HCT116 (cell line): ENCODE measurements at regions not wholly inside any gene's neighbourhood (a gene's known extent, or its start where the extent isn't known, plus 50 kb on each side); places are given as distances from the start of the nearest gene placed in this dataset.

ENCODE experiments used
- ATAC-seq: fragments of 200-7000 bp; cut with Tn5 transposase; 2 replicates; pipeline ENCODE4 v1.9.1; 2020; ENCODE audit warnings: mild to moderate bottlenecking, moderate library complexity
- BruUV-seq: library from RNA; stranded (reverse); fragments of 400-500 nt; replicated peaks from 2 replicates; lab custom pipeline; 2021; lab: Mats Ljungman, UMichigan
- CTCF ChIA-PET: fragments of 300-600 bp; sonication (Branson Sonifier 250); formaldehyde crosslinking; loops from one replicate; lab custom pipeline; 2021; ENCODE audit warnings: antibody characterized with exemption; lab: Charles Lee
- POLR2A ChIA-PET: fragments of 300-600, 350-600 bp; sonication (Branson Sonifier 250); formaldehyde crosslinking; loops from one replicate; lab custom pipeline; 2021; ENCODE audit warnings: antibody characterized with exemption; lab: Charles Lee
- RAD21 ChIA-PET, 2 experiments: fragments of 300-600 bp; sonication (Branson Sonifier 250); formaldehyde crosslinking; loops; one replicate each; lab custom pipeline; 2023; ENCODE audit warnings: low total read pairs in 2 of 2; ENCODE audit not compliant: uncharacterized antibody in 2 of 2, unreplicated experiment in 2 of 2, low non-redundant PET in 1 of 2; lab: Charles Lee
- DNase-seq: peaks from one replicate; pipeline ENCODE4 v3.0.0-alpha.2; 2010; ENCODE audit warnings: low read depth, low spot score
- H2AFZ ChIP-seq: fragments of 200-600 bp; shearing (Covaris generic), sonication (generic); 2 replicates; pipeline ENCODE4 v1.6.1; 2017; ENCODE audit warnings: low read depth, mixed run types, mixed read lengths, antibody characterized with exemption, low read length; ENCODE audit not compliant: poor library complexity, severe bottlenecking
- H3K27ac ChIP-seq: 2 replicates; pipeline ENCODE4 v1.5.1; 2012; ENCODE audit warnings: low read depth, low read length
- H3K27me3 ChIP-seq: fragments of 200-600 bp; sonication (generic); 2 replicates; pipeline ENCODE4 v1.6.1; 2016; ENCODE audit warnings: mixed run types, low read length, mixed read lengths; ENCODE audit not compliant: insufficient read depth
- H3K36me3 ChIP-seq, 2 experiments: fragments of 200-500 bp in 1 of 2; fragments of 200-600 bp in 1 of 2; sonication (Bioruptor generic) in 1 of 2; sonication (generic) in 1 of 2; 2 replicates each; pipeline versions ENCODE4 v1.5.1 to v1.6.1; 2014 to 2016; ENCODE audit warnings: low read length in 2 of 2, inconsistent platforms in 1 of 2, mixed read lengths in 1 of 2, mixed run types in 1 of 2; ENCODE audit not compliant: insufficient read depth in 2 of 2, control insufficient read depth in 1 of 2
- H3K4me1 ChIP-seq, 2 experiments: fragments of 200-600 bp in 1 of 2; sonication (generic) in 1 of 2; 2 replicates each; pipeline versions ENCODE4 v1.5.1 to v1.6.1; 2012 to 2017; ENCODE audit warnings: low read length in 2 of 2, inconsistent platforms in 1 of 2, mild to moderate bottlenecking in 1 of 2, mixed read lengths in 1 of 2, mixed run types in 1 of 2, moderate library complexity in 1 of 2; ENCODE audit not compliant: insufficient read depth in 2 of 2, control insufficient read depth in 1 of 2
- H3K4me2 ChIP-seq: fragments of 200-600 bp; sonication (generic); 2 replicates; pipeline ENCODE4 v1.6.1; 2017; ENCODE audit warnings: mixed run types, low read length, mixed read lengths
- H3K4me3 ChIP-seq, 2 experiments: fragments of 200-600 bp in 1 of 2; sonication (generic) in 1 of 2; replicated peaks in 1 of 2; 2 replicates each; pipeline ENCODE4 v1.5.1; 2011 to 2016; ENCODE audit warnings: low read length in 2 of 2, control low read depth in 1 of 2, low read depth in 1 of 2, mild to moderate bottlenecking in 1 of 2, mixed read lengths in 1 of 2, mixed run types in 1 of 2
- H3K79me2 ChIP-seq: fragments of 200-600 bp; sonication (generic); 2 replicates; pipeline ENCODE4 v1.6.1; 2017; ENCODE audit warnings: mild to moderate bottlenecking, mixed run types, low read length, moderate library complexity, mixed read lengths; ENCODE audit not compliant: insufficient read depth
- H3K9ac ChIP-seq: fragments of 200-600 bp; sonication (generic); 2 replicates; pipeline ENCODE4 v1.6.1; 2016; ENCODE audit warnings: low read length, mixed read lengths
- H3K9me2 ChIP-seq: fragments of 200-600 bp; sonication (generic), shearing (Covaris generic); 2 replicates; pipeline ENCODE4 v1.6.1; 2017; ENCODE audit warnings: mixed run types, mild to moderate bottlenecking, moderate library complexity; ENCODE audit not compliant: insufficient read depth
- H3K9me3 ChIP-seq, 2 experiments: fragments of 200-500 bp in 1 of 2; fragments of 200-600 bp in 1 of 2; sonication (Bioruptor generic) in 1 of 2; sonication (generic) in 1 of 2; 2 replicates each; pipeline ENCODE4 v1.6.1; 2014 to 2017; ENCODE audit warnings: low read length in 2 of 2, mixed read lengths in 2 of 2, inconsistent platforms in 1 of 2, low read depth in 1 of 2, mild to moderate bottlenecking in 1 of 2, mixed run types in 1 of 2, moderate library complexity in 1 of 2; ENCODE audit not compliant: control insufficient read depth in 1 of 2, insufficient read depth in 1 of 2
- H4K20me1 ChIP-seq: fragments of 200-600 bp; sonication (generic), shearing (Covaris generic); 2 replicates; pipeline ENCODE4 v1.6.1; 2017; ENCODE audit warnings: mixed run types, mild to moderate bottlenecking, moderate library complexity; ENCODE audit not compliant: insufficient read depth
- EGR1 ChIP-seq: IDR thresholded peaks from 2 replicates; pipeline ENCODE4 v1.6.1; 2012; ENCODE audit warnings: low read depth
- ELF1 ChIP-seq: IDR thresholded peaks from 2 replicates; pipeline ENCODE4 v1.6.1; 2012; ENCODE audit warnings: low read depth, borderline replicate concordance
- EZH2phosphoT487 ChIP-seq: fragments of 200-600 bp; IDR thresholded peaks from 2 replicates; pipeline ENCODE4 v1.6.1; 2018; ENCODE audit warnings: antibody characterized with exemption, borderline replicate concordance
- POLR2A ChIP-seq: IDR thresholded peaks from 2 replicates; pipeline ENCODE4 v1.7.0; 2011; ENCODE audit warnings: borderline replicate concordance; ENCODE audit not compliant: insufficient read depth, insufficient read length; ENCODE audit errors: extremely low read depth
- RAD21 ChIP-seq: IDR thresholded peaks from 2 replicates; pipeline ENCODE4 v1.6.1; 2012; ENCODE audit warnings: low read depth, mild to moderate bottlenecking
- REST ChIP-seq: IDR thresholded peaks from 2 replicates; pipeline ENCODE4 v1.6.1; 2012; ENCODE audit warnings: low read depth
- SIN3A ChIP-seq: IDR thresholded peaks from 2 replicates; pipeline ENCODE4 v1.6.1; 2012; ENCODE audit warnings: low read depth
- SP1 ChIP-seq: IDR thresholded peaks from 2 replicates; pipeline ENCODE4 v1.6.1; 2012; ENCODE audit warnings: low read depth
- YY1 ChIP-seq: IDR thresholded peaks from 2 replicates; pipeline ENCODE4 v1.6.1; 2011; ENCODE audit warnings: low read length, low read depth, moderate library complexity, mild to moderate bottlenecking; ENCODE audit not compliant: insufficient replicate concordance; ENCODE audit errors: extremely low read depth
- ZBTB33 ChIP-seq: IDR thresholded peaks from 2 replicates; pipeline ENCODE4 v1.6.1; 2011; ENCODE audit warnings: mild to moderate bottlenecking, low read length, moderate library complexity; ENCODE audit not compliant: insufficient replicate concordance; ENCODE audit errors: extremely low read depth
- ZNF274 ChIP-seq: fragments of 200-500 bp; sonication (Bioruptor generic); IDR thresholded peaks from 2 replicates; pipeline ENCODE4 v1.6.1; 2014; ENCODE audit warnings: mild to moderate bottlenecking, low read depth, low read length, inconsistent platforms
- intact Hi-C: fragments of 100-400 bp; cut with micrococcal nuclease; formaldehyde crosslinking; loops from 2 replicates; pipeline ENCODE4 v1.10.0; 2022

- ChIA-PET RAD21 (no interaction called here), POLR2A (no interaction called here), CTCF (no interaction called here)
- no TSS peak for BruUV-seq
- intact Hi-C loops: no loop called here
- Histone ChIP-seq H3K9me2 (no peaks in the 10 kb centered on the region), H3K36me3 (no peaks in the 10 kb centered on the region), H3K4me3 (no peak overlapping the region), H3K4me1 (no peaks in the 10 kb centered on the region), H4K20me1 (no peaks in the 10 kb centered on the region), H3K27ac (no peak overlapping the region), H3K4me2 (no peak overlapping the region), H2AFZ (no peak overlapping the region), H3K79me2 (no peaks in the 10 kb centered on the region), H3K9ac (no peak overlapping the region), H3K9me3 (no peaks in the 10 kb centered on the region), H3K27me3 (no peaks in the 10 kb centered on the region)
- ATAC-seq (no peak), DNase-seq (no peak)
- TF ChIP-seq REST: no peak
- TF ChIP-seq SIN3A: no peak
- no peak for TF ChIP-seq YY1
- no peak for TF ChIP-seq EZH2phosphoT487
- TF ChIP-seq ZBTB33: no peak
- TF ChIP-seq POLR2A: no peak
- no peak for TF ChIP-seq ELF1
- no peak for TF ChIP-seq RAD21
- no peak for TF ChIP-seq ZNF274
- TF ChIP-seq SP1: no peak
- no peak for TF ChIP-seq EGR1
Measured at GRCh38 chrX:23603501-23603900, 63.8 kb upstream of the PRDX4 start.
